Loucy (cell line): ENCODE measurements at regions not wholly inside any gene's neighbourhood (a gene's known extent, or its start where the extent isn't known, plus 50 kb on each side); places are given as distances from the start of the nearest gene placed in this dataset.

ENCODE experiments used
- H2AFZ ChIP-seq: fragments of 200-600 bp; sonication (generic); 2 replicates; pipeline ENCODE4 v1.6.0; 2016; ENCODE audit warnings: antibody characterized with exemption, mild to moderate bottlenecking, low read length, moderate library complexity
- H3F3A ChIP-seq: fragments of 200-600 bp; 2 replicates; pipeline ENCODE4 v1.6.0; 2016; ENCODE audit warnings: antibody characterized with exemption, low read depth, mild to moderate bottlenecking
- H3K27me3 ChIP-seq: fragments of 200-600 bp; sonication (generic); 2 replicates; pipeline ENCODE4 v1.6.1; 2014; ENCODE audit warnings: low read length, mild to moderate bottlenecking; ENCODE audit not compliant: insufficient read depth, poor library complexity, severe bottlenecking
- H3K36me3 ChIP-seq: fragments of 200-600 bp; sonication (generic); 2 replicates; pipeline ENCODE4 v1.6.1; 2016; ENCODE audit warnings: low read length; ENCODE audit not compliant: insufficient read depth
- H3K4me1 ChIP-seq: fragments of 200-600 bp; sonication (generic); 2 replicates; pipeline ENCODE4 v1.5.1; 2014; ENCODE audit warnings: low read length, mild to moderate bottlenecking; ENCODE audit not compliant: insufficient read depth, poor library complexity, severe bottlenecking
- H3K4me2 ChIP-seq: fragments of 200-600 bp; sonication (generic); 2 replicates; pipeline ENCODE4 v1.6.0; 2014; ENCODE audit warnings: antibody characterized with exemption, low read length, low read depth, mild to moderate bottlenecking; ENCODE audit not compliant: poor library complexity, severe bottlenecking
- H3K4me3 ChIP-seq: fragments of 200-600 bp; sonication (generic); 2 replicates; pipeline ENCODE4 v1.5.1; 2014; ENCODE audit warnings: low read length, mild to moderate bottlenecking, mixed read lengths; ENCODE audit not compliant: poor library complexity, severe bottlenecking
- H3K79me2 ChIP-seq: fragments of 200-600 bp; sonication (generic); 2 replicates; pipeline ENCODE4 v1.6.1; 2014; ENCODE audit warnings: low read length; ENCODE audit not compliant: insufficient read depth
- H3K9ac ChIP-seq: fragments of 200-600 bp; sonication (generic); 2 replicates; pipeline ENCODE4 v1.6.0; 2014; ENCODE audit warnings: mild to moderate bottlenecking, low read depth, low read length, moderate library complexity; ENCODE audit not compliant: poor library complexity, severe bottlenecking
- H3K9me2 ChIP-seq: fragments of 200-600 bp; sonication (generic); replicated peaks from 2 replicates; pipeline ENCODE4 v1.6.1; 2016; ENCODE audit warnings: low read depth, low read length, mixed read lengths
- H3K9me3 ChIP-seq: fragments of 200-600 bp; sonication (generic); 2 replicates; pipeline ENCODE4 v1.6.1; 2014; ENCODE audit warnings: mild to moderate bottlenecking, antibody characterized with exemption, low read length, low read depth; ENCODE audit not compliant: insufficient read depth
- H4K20me1 ChIP-seq: fragments of 200-600 bp; sonication (generic); 2 replicates; pipeline ENCODE4 v1.6.0; 2014; ENCODE audit warnings: antibody characterized with exemption, low read length, mild to moderate bottlenecking; ENCODE audit not compliant: insufficient read depth, poor library complexity, severe bottlenecking
- EZH2phosphoT487 ChIP-seq: fragments of 200-600 bp; IDR thresholded peaks from 2 replicates; pipeline ENCODE4 v1.6.1; 2018; ENCODE audit warnings: antibody characterized with exemption, mild to moderate bottlenecking, moderate library complexity, borderline replicate concordance
- TF ChIP-seq, protein P1 (sequence below): fragments of 200-600 bp; sonication (generic); conservative IDR thresholded peaks from 2 replicates; pipeline ENCODE4 v1.5.1; 2014; ENCODE audit warnings: mild to moderate bottlenecking, antibody characterized with exemption, low read length

DNA sequence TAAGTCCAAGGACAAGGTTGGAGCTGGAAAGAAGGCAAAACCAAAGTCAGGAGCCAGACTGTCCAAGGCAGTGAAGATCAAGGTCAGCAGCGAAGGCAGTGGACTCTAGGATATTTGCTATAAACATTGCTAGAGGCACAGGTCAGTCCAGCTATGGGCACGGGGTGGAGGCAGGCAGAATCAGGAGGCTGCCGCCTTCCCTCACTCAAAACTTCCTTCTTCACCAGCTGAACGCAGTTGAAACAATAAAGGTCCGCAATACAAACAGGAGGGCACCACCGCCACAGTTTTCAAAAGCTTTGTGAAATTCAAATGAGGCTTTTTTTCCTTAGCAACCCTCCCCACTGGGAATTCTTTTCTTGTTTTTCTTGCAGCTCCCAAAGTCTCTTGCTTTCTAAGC, 372.4 kb downstream of the NXPE2 start:
- Histone ChIP-seq H3F3A (no peaks in the 10 kb centered on the region), H2AFZ (no peak overlapping the region), H4K20me1 (no peaks in the 10 kb centered on the region), H3K36me3 (no peaks in the 10 kb centered on the region), H3K4me1 (no peaks in the 10 kb centered on the region), H3K27me3 (no peaks in the 10 kb centered on the region), H3K9ac (no peak overlapping the region), H3K9me3 (no peaks in the 10 kb centered on the region), H3K4me2 (no peak overlapping the region), H3K9me2 (no peaks in the 10 kb centered on the region), H3K4me3 (no peak overlapping the region), H3K79me2 (no peaks in the 10 kb centered on the region)
- TF ChIP-seq, protein P1, sequence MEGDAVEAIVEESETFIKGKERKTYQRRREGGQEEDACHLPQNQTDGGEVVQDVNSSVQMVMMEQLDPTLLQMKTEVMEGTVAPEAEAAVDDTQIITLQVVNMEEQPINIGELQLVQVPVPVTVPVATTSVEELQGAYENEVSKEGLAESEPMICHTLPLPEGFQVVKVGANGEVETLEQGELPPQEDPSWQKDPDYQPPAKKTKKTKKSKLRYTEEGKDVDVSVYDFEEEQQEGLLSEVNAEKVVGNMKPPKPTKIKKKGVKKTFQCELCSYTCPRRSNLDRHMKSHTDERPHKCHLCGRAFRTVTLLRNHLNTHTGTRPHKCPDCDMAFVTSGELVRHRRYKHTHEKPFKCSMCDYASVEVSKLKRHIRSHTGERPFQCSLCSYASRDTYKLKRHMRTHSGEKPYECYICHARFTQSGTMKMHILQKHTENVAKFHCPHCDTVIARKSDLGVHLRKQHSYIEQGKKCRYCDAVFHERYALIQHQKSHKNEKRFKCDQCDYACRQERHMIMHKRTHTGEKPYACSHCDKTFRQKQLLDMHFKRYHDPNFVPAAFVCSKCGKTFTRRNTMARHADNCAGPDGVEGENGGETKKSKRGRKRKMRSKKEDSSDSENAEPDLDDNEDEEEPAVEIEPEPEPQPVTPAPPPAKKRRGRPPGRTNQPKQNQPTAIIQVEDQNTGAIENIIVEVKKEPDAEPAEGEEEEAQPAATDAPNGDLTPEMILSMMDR = no peak
- no peak for TF ChIP-seq EZH2phosphoT487

DNA sequence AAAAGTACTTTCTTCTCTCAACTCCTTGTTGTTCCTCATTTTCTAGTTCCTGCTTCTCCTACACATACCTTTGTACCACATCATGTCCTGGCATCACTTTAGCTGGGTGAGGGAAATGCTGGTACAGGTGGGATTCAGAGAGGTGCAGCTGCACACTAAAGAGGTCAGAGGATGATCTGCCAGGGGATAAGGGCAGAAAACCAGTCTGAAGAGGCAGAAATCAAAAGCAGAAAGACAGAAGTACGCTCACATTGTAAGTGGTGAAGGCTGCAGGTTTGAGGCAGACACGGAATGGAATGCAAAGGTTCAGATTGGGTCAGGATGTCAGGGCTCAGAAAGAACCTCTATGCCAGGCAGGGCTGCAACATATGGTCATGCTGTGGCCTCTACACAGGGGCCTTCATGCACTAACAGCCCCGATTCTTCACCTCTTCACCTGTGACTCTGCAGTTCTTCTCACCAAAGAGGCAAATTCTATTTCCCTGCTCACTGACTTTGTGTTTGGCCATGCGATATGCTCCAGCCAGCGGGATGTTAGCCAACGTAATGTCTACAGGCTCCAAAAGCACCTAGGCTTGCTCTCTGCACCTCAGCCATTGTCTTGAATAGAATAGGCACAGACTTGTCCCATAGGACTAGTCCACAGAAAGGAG, 373.7 kb downstream of the NXPE2 start:
- H3K4me1 ChIP-seq = no peaks in the 10 kb centered on the region
- no peaks in the 10 kb centered on the region for H3K36me3 ChIP-seq
- no peak overlapping the region for H3K9ac ChIP-seq
- H3K79me2 ChIP-seq = no peaks in the 10 kb centered on the region
- H3K9me2 ChIP-seq = no peaks in the 10 kb centered on the region
- no peak overlapping the region for H3K4me2 ChIP-seq
- H4K20me1 ChIP-seq = no peaks in the 10 kb centered on the region
- no peak for TF ChIP-seq EZH2phosphoT487
- no peaks in the 10 kb centered on the region for H3K9me3 ChIP-seq
- no peak overlapping the region for H3K4me3 ChIP-seq
- H3F3A ChIP-seq = no peaks in the 10 kb centered on the region
- no peaks in the 10 kb centered on the region for H3K27me3 ChIP-seq
- no peak overlapping the region for H2AFZ ChIP-seq

DNA sequence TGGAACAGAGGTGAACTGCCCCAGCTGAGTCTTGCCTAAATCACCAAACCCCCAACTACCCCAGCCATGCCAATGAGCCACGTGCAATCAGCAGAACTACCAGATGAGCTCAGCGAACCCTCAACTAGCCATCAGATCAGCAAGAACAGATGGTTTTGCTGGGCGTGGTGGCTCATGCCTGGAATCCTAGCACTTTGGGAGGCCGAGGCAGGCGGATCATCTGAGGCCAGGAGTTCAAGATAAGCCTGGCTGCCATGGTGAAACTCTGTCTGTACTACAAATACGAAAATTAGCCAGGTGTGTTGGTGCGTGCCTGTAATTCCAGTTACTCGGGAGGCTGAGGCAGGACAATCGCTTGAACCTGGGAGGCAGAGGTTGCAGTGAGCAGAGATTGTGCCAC, 374.3 kb downstream of the NXPE2 start:
- Histone ChIP-seq H3K9me3 (no peaks in the 10 kb centered on the region), H3K9ac (no peak overlapping the region), H3K36me3 (no peaks in the 10 kb centered on the region)

More for the DNA sequence above, 374.3 kb downstream of the NXPE2 start:
- Histone ChIP-seq H3F3A (no peaks in the 10 kb centered on the region), H3K79me2 (no peaks in the 10 kb centered on the region), H4K20me1 (no peaks in the 10 kb centered on the region), H3K9me2 (no peaks in the 10 kb centered on the region), H3K27me3 (no peaks in the 10 kb centered on the region), H3K4me3 (no peak overlapping the region), H2AFZ (no peak overlapping the region), H3K4me1 (no peaks in the 10 kb centered on the region), H3K4me2 (no peak overlapping the region)
- no peak for TF ChIP-seq EZH2phosphoT487
- TF ChIP-seq, protein P1 = no peak
